Sciatic nerve (tissue), 2 donors: ENCODE measurements at regions not wholly inside any gene's neighbourhood (a gene's known extent, or its start where the extent isn't known, plus 50 kb on each side); places are given as distances from the start of the nearest gene placed in this dataset.

Source experiments
- ATAC-seq: fragments of 200-7000 bp; cut with Tn5 transposase; one replicate; pipeline ENCODE4 v1.9.1; 2020; ENCODE audit warnings: mild to moderate bottlenecking, moderate library complexity
- DNase-seq: peaks from one replicate; pipeline ENCODE4 v3.0.0-alpha.2; 2020; ENCODE audit warnings: low spot score
- intact Hi-C: fragments of 100-400 bp; cut with DNase I; formaldehyde crosslinking; loops from one replicate; pipeline ENCODE4 v1.14.2; 2022
- donor health status: DM: no; HTN: no; CAD: no.
- donor health status: DM: no; HTN: no; CAD: no.

GRCh38 chr3:99400352-99400751 lies 238.0 kb upstream of the COL8A1 start:
- intact Hi-C loops, result no loop called here
- no peak for ATAC-seq
- DNase-seq, result no peak

- DNase-seq (no peak), ATAC-seq (no peak)
- intact Hi-C loops, result no loop called here
These were observed 241.6 kb upstream of the COL8A1 start for GRCh38 chr3:99396651-99397275.

- intact Hi-C loops, result no loop called here
- ATAC-seq, result no peak
- no peak for DNase-seq
These were observed 243.3 kb upstream of the COL8A1 start for GRCh38 chr3:99394831-99395778.

- intact Hi-C loops, result no loop called here
- no peak for DNase-seq
- ATAC-seq, result no peak
These were observed 244.4 kb upstream of the COL8A1 start for GRCh38 chr3:99393961-99394360.

- no peak for ATAC-seq
- no peak for DNase-seq
- intact Hi-C loops, result no loop called here
These were observed 249.6 kb upstream of the COL8A1 start for GRCh38 chr3:99388780-99389179.

- ATAC-seq (no peak), DNase-seq (no peak)
- intact Hi-C loops, result no loop called here
These were observed 253.8 kb upstream of the COL8A1 start for GRCh38 chr3:99384596-99384995.

GRCh38 chr3:99376926-99377325 lies 261.5 kb upstream of the COL8A1 start:
- no peak for ATAC-seq

GRCh38 chr3:99373846-99374210 lies 264.6 kb upstream of the COL8A1 start:
- intact Hi-C loops, result no loop called here
- ATAC-seq, result no peak

More at GRCh38 chr3:99376926-99377325, 261.5 kb upstream of the COL8A1 start:
- intact Hi-C loops, result no loop called here
- no peak for DNase-seq

GRCh38 chr3:99373088-99373845 lies 265.1 kb upstream of the COL8A1 start:
- DNase-seq, result no peak
- intact Hi-C loops, result no loop called here

More at GRCh38 chr3:99373846-99374210, 264.6 kb upstream of the COL8A1 start:
- no peak for DNase-seq

GRCh38 chr3:99366663-99367429 lies 271.5 kb upstream of the COL8A1 start:
- intact Hi-C loops, result no loop called here
- DNase-seq (no peak), ATAC-seq (no peak)

More at GRCh38 chr3:99373088-99373845, 265.1 kb upstream of the COL8A1 start:
- no peak for ATAC-seq

- ATAC-seq, result no peak
- no peak for DNase-seq
- intact Hi-C loops, result no loop called here
These were observed 272.4 kb upstream of the COL8A1 start for GRCh38 chr3:99365979-99366378.

- intact Hi-C loops, result no loop called here
- no peak for ATAC-seq
These were observed 273.0 kb upstream of the COL8A1 start for GRCh38 chr3:99365396-99365795.

GRCh38 chr3:99357131-99357530 lies 281.3 kb upstream of the COL8A1 start:
- intact Hi-C loops, result no loop called here
- DNase-seq (no peak), ATAC-seq (no peak)

More at GRCh38 chr3:99365396-99365795, 273.0 kb upstream of the COL8A1 start:
- DNase-seq, result no peak

- ATAC-seq (no peak), DNase-seq (no peak)
- intact Hi-C loops, result no loop called here
These were observed 281.7 kb upstream of the COL8A1 start for GRCh38 chr3:99356696-99357095.

- ATAC-seq, result no peak
- intact Hi-C loops, result no loop called here
- DNase-seq, result no peak
These were observed 282.9 kb upstream of the COL8A1 start for GRCh38 chr3:99355465-99355864.

- intact Hi-C loops, result no loop called here
- no peak for ATAC-seq
- DNase-seq, result no peak
These were observed 285.6 kb upstream of the COL8A1 start for GRCh38 chr3:99352811-99353210.

GRCh38 chr3:99351122-99351521 lies 287.3 kb upstream of the COL8A1 start:
- no peak for DNase-seq
- intact Hi-C loops, result no loop called here

GRCh38 chr3:99348451-99348850 lies 289.9 kb upstream of the COL8A1 start:
- ATAC-seq, result no peak
- intact Hi-C loops, result no loop called here
- no peak for DNase-seq

More at GRCh38 chr3:99351122-99351521, 287.3 kb upstream of the COL8A1 start:
- ATAC-seq, result no peak

- ATAC-seq (no peak), DNase-seq (no peak)
- intact Hi-C loops, result loop anchor here (2.0 kb wide), 1 partner anchor 79 kb away; no protein-coding TSS in a partner anchor
These were observed 294.2 kb upstream of the COL8A1 start for GRCh38 chr3:99344216-99344615.
